Upper lobe of left lung (tissue), 6 donors: ENCODE measurements at regions not wholly inside any gene's neighbourhood (a gene's known extent, or its start where the extent isn't known, plus 50 kb on each side); places are given as distances from the start of the nearest gene placed in this dataset.

ENCODE experiments used
- ATAC-seq, 2 donors: fragments of 200-7000 bp; cut with Tn5 transposase; one replicate each; pipeline ENCODE4 v1.9.1; 2022; ENCODE audit warnings: mild to moderate bottlenecking in 2 of 2, moderate library complexity in 2 of 2; ENCODE audit not compliant: low FRiP score in 2 of 2
- DNase-seq, 2 donors: peaks; one replicate each; pipeline ENCODE4 v3.0.0-alpha.2; 2019 to 2020
- H3K27ac ChIP-seq, 4 donors: fragments of 200-600 bp; sonication (generic); one replicate each; pipeline ENCODE4 v1.5.1; 2016 to 2019
- H3K27me3 ChIP-seq, 4 donors: fragments of 200-600 bp; sonication (generic); one replicate each; pipeline ENCODE4 v1.5.1; 2017 to 2019
- H3K36me3 ChIP-seq, 4 donors: fragments of 200-600 bp; sonication (generic); one replicate each; pipeline ENCODE4 v1.5.1; 2016 to 2019
- H3K4me1 ChIP-seq, 4 donors: fragments of 200-600 bp; sonication (generic); one replicate each; pipeline ENCODE4 v1.5.1; 2018 to 2019
- H3K4me3 ChIP-seq, 4 donors: fragments of 200-600 bp; sonication (generic); one replicate each; pipeline ENCODE4 v1.5.1; 2017 to 2019; ENCODE audit warnings: mild to moderate bottlenecking in 2 of 4, moderate library complexity in 1 of 4
- H3K9me3 ChIP-seq, 4 donors: fragments of 200-600 bp; sonication (generic); one replicate each; pipeline ENCODE4 v1.5.1; 2018 to 2019
- EP300 ChIP-seq, 4 donors: sonication (generic); formaldehyde crosslinking; IDR thresholded peaks; one replicate each; pipeline ENCODE4 v1.5.1; 2017; ENCODE audit warnings: antibody characterized with exemption in 4 of 4, control low read depth in 2 of 4
- POLR2A ChIP-seq, 4 donors: fragments of 450-650 bp; IDR thresholded peaks; one replicate each; pipeline ENCODE4 v1.5.1; 2016 to 2017; ENCODE audit warnings: antibody characterized with exemption in 4 of 4, mild to moderate bottlenecking in 2 of 4
- POLR2AphosphoS5 ChIP-seq, 2 donors: sonication (generic); formaldehyde crosslinking; IDR thresholded peaks; one replicate each; pipeline ENCODE4 v1.5.1; 2017; ENCODE audit warnings: antibody characterized with exemption in 2 of 2
- WGBS, 2 donors: methylation state at CpG; one replicate each; pipeline ENCODE4 v1.1.5; 2017 to 2018; 5-methylcytosine and 5-hydroxymethylcytosine counted together
- TF ChIP-seq, protein P1 (sequence below), 6 experiments: fragments of 450-650 bp in 4 of 6; fragments of 200-600 bp in 2 of 6; sonication (generic) in 2 of 6; IDR thresholded peaks; one replicate each; pipeline ENCODE4 v1.5.1; 2016 to 2019; ENCODE audit warnings: antibody characterized with exemption in 6 of 6
- donor health status: DM: no; HTN: no; CAD: no; lungs with moderate emphysema.
- donor health status: DM: no; HTN: yes; CAD: no; lungs with severe emphysema.

DNA sequence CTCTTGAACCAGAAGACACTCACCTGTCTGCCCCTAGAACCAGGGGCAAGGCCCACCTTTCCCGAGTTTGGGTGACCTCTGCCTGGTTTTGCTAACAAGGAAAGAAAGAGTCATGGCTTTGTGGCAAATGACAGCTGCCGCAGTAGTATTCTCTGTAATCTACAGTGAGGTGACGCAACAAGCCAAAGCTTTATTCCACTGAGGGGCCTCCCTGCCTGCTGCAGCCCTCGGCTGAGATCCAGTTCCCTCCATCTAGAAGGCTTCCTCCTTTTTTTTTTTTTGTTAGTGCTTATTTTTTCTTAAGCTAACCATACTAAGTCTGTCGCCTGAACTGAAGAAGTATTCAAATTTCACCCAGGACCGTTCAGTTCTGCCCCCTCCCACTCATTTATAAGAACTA is 142.3 kb upstream of the TMCC3 start:
- H3K9me3 ChIP-seq: no peaks in the 10 kb centered on the region
- WGBS, 2 donors: 52 to 57% methylated on average over 6 of the region's 6 CpGs
- ATAC-seq (peak in 1 of 2 donors; percentile 56), DNase-seq (no peak)
- H3K4me1 ChIP-seq: peaks cover 0 to 9% (median 0%) of the 10 kb centered on the region in 4 donors
- H3K4me3 ChIP-seq: no peak overlapping the region
- TF ChIP-seq EP300 (IDR thresholded peaks at IDR 0.05): no peak
- no peak for TF ChIP-seq POLR2AphosphoS5 (IDR thresholded peaks at IDR 0.05)
- no peak for TF ChIP-seq POLR2A (IDR thresholded peaks at IDR 0.05)
- TF ChIP-seq, protein P1, sequence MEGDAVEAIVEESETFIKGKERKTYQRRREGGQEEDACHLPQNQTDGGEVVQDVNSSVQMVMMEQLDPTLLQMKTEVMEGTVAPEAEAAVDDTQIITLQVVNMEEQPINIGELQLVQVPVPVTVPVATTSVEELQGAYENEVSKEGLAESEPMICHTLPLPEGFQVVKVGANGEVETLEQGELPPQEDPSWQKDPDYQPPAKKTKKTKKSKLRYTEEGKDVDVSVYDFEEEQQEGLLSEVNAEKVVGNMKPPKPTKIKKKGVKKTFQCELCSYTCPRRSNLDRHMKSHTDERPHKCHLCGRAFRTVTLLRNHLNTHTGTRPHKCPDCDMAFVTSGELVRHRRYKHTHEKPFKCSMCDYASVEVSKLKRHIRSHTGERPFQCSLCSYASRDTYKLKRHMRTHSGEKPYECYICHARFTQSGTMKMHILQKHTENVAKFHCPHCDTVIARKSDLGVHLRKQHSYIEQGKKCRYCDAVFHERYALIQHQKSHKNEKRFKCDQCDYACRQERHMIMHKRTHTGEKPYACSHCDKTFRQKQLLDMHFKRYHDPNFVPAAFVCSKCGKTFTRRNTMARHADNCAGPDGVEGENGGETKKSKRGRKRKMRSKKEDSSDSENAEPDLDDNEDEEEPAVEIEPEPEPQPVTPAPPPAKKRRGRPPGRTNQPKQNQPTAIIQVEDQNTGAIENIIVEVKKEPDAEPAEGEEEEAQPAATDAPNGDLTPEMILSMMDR (IDR thresholded peaks at IDR 0.05): no peak
- no peak overlapping the region for H3K27ac ChIP-seq
- H3K27me3 ChIP-seq: no peaks in the 10 kb centered on the region
- no peaks in the 10 kb centered on the region for H3K36me3 ChIP-seq

DNA sequence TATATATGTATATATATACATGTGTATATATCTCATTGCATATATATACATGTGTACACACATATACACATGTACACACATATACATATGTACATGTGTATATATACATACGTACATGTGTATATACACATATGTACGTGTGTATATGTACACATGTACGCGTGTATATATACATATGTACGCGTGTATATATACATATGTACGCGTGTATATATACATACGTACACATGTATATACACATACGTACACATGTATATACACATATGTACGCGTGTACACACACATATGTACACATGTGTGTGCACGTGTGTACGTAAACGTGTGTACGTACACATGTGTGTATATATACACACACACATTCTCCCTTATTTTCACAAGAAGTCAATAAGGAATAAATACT is 141.6 kb upstream of the TMCC3 start:
- Histone ChIP-seq H3K27me3 (no peaks in the 10 kb centered on the region), H3K4me3 (no peak overlapping the region), H3K27ac (no peak overlapping the region), H3K4me1 (peaks cover 0 to 9% (median 0%) of the 10 kb centered on the region in 4 donors), H3K9me3 (no peaks in the 10 kb centered on the region), H3K36me3 (no peaks in the 10 kb centered on the region)
- no peak for TF ChIP-seq POLR2A (IDR thresholded peaks at IDR 0.05)
- TF ChIP-seq POLR2AphosphoS5 (IDR thresholded peaks at IDR 0.05): no peak
- TF ChIP-seq, protein P1 (IDR thresholded peaks at IDR 0.05): no peak
- TF ChIP-seq EP300 (IDR thresholded peaks at IDR 0.05): no peak
- no peak for DNase-seq
- 94% methylated on average over 16 of the region's 16 CpGs for WGBS, 2 donors
- no peak for ATAC-seq

DNA sequence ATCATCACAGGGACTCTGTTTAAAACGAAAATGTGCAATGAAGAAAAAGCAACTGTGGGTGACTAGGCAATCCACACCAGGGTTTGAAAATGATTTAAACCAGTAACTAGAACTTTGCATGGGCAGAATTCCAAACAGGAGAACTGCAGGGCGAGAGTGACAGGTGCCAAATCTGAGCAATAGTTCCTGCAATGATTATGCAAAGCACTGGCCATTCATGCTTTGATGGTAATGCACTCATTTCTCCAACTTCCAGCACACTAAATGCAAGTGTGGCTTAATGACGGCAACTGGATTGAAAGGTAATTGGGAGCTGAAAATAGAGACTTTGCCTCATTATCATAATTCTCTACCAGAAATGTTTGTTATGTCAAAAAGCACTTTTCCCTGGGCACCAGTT is 140.5 kb upstream of the TMCC3 start:
- TF ChIP-seq, protein P1 (IDR thresholded peaks at IDR 0.05): no peak
- TF ChIP-seq POLR2A (IDR thresholded peaks at IDR 0.05) (no peak), EP300 (IDR thresholded peaks at IDR 0.05) (no peak), POLR2AphosphoS5 (IDR thresholded peaks at IDR 0.05) (no peak)
- Histone ChIP-seq H3K9me3 (no peaks in the 10 kb centered on the region), H3K27ac (no peak overlapping the region), H3K36me3 (no peaks in the 10 kb centered on the region), H3K27me3 (no peaks in the 10 kb centered on the region), H3K4me1 (peaks cover 0 to 9% (median 0%) of the 10 kb centered on the region in 4 donors), H3K4me3 (no peak overlapping the region)
- ATAC-seq (no peak), DNase-seq (no peak)
- WGBS, 2 donors: 83% methylated on average over 3 of the region's 3 CpGs

DNA sequence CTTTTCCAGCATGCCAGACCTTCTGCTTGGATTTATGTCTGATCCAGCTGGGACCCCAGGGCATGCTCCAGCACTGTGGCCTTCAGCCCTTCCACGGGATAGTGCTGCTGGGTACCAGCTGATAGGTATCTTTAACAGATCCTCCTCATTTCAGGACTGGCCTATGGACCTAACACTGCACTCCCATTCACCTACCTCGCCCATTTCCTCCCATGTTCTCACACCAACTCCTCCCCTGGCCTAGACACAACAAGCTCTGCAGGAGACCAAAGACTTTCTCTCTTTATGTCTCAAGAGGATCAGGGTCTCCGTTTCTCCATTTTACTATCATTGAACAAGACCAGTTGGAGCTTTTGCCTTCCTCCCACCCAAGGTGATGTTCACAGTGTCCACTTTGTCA is 140.0 kb upstream of the TMCC3 start:
- no peak overlapping the region for H3K4me3 ChIP-seq
- H3K27ac ChIP-seq: no peak overlapping the region
- no peaks in the 10 kb centered on the region for H3K9me3 ChIP-seq
- no peaks in the 10 kb centered on the region for H3K27me3 ChIP-seq
- ATAC-seq (no peak), DNase-seq (no peak)
- H3K4me1 ChIP-seq: peaks cover 0 to 9% (median 0%) of the 10 kb centered on the region in 4 donors
- no peaks in the 10 kb centered on the region for H3K36me3 ChIP-seq
- WGBS, 2 donors: 74 to 82% methylated on average over 3 of the region's 3 CpGs
- TF ChIP-seq, protein P1 (IDR thresholded peaks at IDR 0.05): no peak
- TF ChIP-seq EP300 (IDR thresholded peaks at IDR 0.05) (no peak), POLR2A (IDR thresholded peaks at IDR 0.05) (no peak), POLR2AphosphoS5 (IDR thresholded peaks at IDR 0.05) (no peak)

DNA sequence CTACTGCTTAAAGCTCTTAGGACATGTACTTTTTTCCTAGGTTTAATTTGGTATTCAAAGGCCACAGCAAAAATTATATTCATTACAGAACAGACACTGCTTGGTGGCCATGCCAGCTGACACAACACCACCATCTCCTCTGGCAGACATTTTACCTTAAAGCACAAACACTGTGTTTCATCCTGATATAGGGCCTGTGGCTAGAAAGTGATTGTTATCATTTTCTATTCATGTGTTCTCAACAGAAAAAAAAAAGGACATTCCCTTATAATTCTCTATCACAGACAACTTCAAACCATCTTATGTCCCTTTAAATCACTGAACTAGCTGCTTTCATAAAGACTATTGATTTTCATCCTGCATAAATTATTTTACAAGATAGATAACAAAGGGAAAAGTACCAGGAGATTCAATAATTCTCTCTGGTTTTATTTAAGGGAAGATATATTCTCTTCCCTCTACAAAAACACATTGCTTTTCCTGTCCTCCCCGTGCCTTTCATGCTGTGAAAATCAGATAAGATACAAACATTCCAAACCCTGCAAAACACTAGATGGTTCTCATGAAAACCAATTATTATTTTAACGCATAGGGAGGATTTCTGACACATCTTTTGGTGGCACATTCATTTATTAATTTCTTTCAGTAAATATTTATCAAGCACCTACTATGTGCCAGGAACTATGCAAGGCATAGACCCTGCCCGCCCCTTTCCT is 139.3 kb upstream of the TMCC3 start:
- ATAC-seq (no peak), DNase-seq (no peak)
- WGBS, 2 donors: 49 to 60% methylated on average over 3 of the region's 3 CpGs
- Histone ChIP-seq H3K27me3 (no peaks in the 10 kb centered on the region), H3K4me1 (peaks cover 0 to 9% (median 0%) of the 10 kb centered on the region in 4 donors), H3K27ac (no peak overlapping the region), H3K4me3 (no peak overlapping the region), H3K9me3 (no peaks in the 10 kb centered on the region), H3K36me3 (no peaks in the 10 kb centered on the region)
- no peak for TF ChIP-seq POLR2AphosphoS5 (IDR thresholded peaks at IDR 0.05)
- TF ChIP-seq POLR2A (IDR thresholded peaks at IDR 0.05): no peak
- no peak for TF ChIP-seq EP300 (IDR thresholded peaks at IDR 0.05)
- TF ChIP-seq, protein P1 (IDR thresholded peaks at IDR 0.05): no peak
